ENCODE measurements at regions not wholly inside any gene's neighbourhood (a gene's known extent, or its start where the extent isn't known, plus 50 kb on each side); places are given as distances from the start of the nearest gene placed in this dataset.

- no peak overlapping the region for H3K4me3 ChIP-seq (ENCODE audit: low read length)
- DNase-seq (ENCODE audit: low read depth): no peak
- TF ChIP-seq CTCF (conservative IDR thresholded peaks at IDR 0.05; ENCODE audit: low read length): no peak
Measured at GRCh38 chr4:117515921-117516320, 430.5 kb upstream of the TRAM1L1 start.

GRCh38 chr4:117527601-117528000, 442.2 kb upstream of the TRAM1L1 start:
- DNase-seq (ENCODE audit: low read depth): no peak
- H3K4me3 ChIP-seq (ENCODE audit: low read length): no peak overlapping the region
- TF ChIP-seq CTCF (conservative IDR thresholded peaks at IDR 0.05; ENCODE audit: low read length): no peak

DNA sequence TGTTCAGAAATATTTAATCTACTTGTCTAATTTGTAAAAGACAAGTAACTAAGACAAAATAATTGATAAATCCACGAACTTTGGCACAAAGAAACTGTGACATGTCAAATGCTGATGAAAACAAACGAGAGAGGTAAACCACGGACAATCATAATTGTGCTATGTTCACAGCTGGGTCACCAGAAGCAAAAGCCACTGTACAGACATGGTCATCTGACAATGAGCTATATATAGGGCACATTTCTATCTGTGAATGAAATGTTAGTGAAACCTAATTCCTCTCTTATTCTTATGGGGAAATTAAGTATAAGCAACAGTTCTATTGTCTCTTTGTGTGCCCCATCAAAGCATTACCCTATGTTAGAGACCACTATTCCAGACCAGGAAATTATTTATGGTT, 444.0 kb upstream of the TRAM1L1 start:
- H3K4me3 ChIP-seq (ENCODE audit: low read length): no peak overlapping the region
- TF ChIP-seq CTCF (conservative IDR thresholded peaks at IDR 0.05; ENCODE audit: low read length): no peak
- no peak for DNase-seq (ENCODE audit: low read depth)

DNA sequence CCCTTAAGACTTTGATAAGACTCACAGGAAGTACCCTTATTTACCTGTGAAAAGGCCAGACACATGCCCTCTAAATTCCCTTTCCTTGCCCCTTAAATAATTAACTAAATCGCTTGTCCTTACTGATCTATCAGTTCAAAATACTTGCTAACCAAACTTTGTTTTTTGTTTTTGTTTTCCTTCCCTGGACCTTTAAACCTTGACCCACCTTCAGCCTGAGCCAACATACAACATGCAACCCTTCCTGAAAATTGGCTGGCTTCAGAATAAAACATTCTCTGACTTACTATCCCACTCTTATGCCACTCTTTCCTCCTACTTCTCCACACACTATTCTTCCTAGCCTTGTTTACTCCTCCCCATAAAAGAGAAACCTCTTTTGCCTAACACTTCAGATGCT, 448.1 kb upstream of the TRAM1L1 start:
- H3K4me3 ChIP-seq (ENCODE audit: low read length): no peak overlapping the region
- no peak for TF ChIP-seq CTCF (conservative IDR thresholded peaks at IDR 0.05; ENCODE audit: low read length)
- DNase-seq (ENCODE audit: low read depth): no peak

DNA sequence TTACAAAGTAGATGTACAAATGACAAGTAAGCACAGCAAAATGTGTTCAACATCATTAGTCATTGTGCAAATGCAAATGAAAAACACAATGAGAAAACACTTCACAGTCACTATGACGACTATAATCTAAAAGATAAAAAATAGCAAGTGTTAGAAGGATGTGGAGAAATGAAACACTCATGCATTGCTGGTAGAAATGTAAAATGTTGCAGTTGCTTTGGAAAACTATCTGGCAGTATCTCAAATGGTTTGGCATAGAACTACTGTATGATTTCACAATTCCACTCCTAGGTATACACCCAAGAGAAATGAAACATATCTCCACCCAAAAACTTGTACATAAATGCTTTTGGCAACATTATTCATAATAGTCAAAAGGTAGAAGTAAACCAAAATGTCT, 459.7 kb upstream of the TRAM1L1 start:
- DNase-seq (ENCODE audit: low read depth): no peak
- no peak for TF ChIP-seq CTCF (conservative IDR thresholded peaks at IDR 0.05; ENCODE audit: low read length)
- H3K4me3 ChIP-seq (ENCODE audit: low read length): no peak overlapping the region

GRCh38 chr4:117549524-117549923, 464.1 kb upstream of the TRAM1L1 start:
- DNase-seq (ENCODE audit: low read depth): no peak

GRCh38 chr4:117550085-117550484, 464.7 kb upstream of the TRAM1L1 start:
- no peak overlapping the region for H3K4me3 ChIP-seq (ENCODE audit: low read length)
- no peak for TF ChIP-seq CTCF (conservative IDR thresholded peaks at IDR 0.05; ENCODE audit: low read length)
- DNase-seq (ENCODE audit: low read depth): no peak

More at GRCh38 chr4:117549524-117549923, 464.1 kb upstream of the TRAM1L1 start:
- no peak for TF ChIP-seq CTCF (conservative IDR thresholded peaks at IDR 0.05; ENCODE audit: low read length)
- no peak overlapping the region for H3K4me3 ChIP-seq (ENCODE audit: low read length)
